ENCODE measurements at regions not wholly inside any gene's neighbourhood (a gene's known extent, or its start where the extent isn't known, plus 50 kb on each side); places are given as distances from the start of the nearest gene placed in this dataset.

DNA sequence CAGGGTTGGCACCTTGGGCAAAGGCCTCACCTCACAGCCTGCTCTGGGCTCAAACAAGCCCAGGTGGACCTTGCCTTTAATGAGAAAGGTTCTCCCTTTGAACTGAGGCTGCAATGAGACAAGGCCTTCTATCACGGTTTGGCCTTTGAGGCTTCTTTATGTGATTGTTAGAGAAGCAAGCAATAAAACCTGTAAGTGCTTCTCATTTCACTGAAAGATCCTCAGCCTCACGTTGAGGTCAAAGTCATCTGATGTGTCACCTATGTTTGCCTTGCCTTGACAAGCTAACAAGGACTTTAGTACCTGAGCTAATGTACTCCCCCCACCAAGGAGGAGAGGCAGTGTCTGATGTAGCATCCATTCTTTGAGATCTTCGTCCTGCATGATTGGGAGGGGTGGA, 155.9 kb upstream of the RBM19 start:
- Mint-ChIP-seq H3K27ac (no peak overlapping the region), H3K9me3 (no peaks in the 10 kb centered on the region), H3K4me3 (no peak overlapping the region), H3K4me1 (no peaks in the 10 kb centered on the region), H3K36me3 (ENCODE audit: low read depth) (no peaks in the 10 kb centered on the region), H3K27me3 (ENCODE audit: low read depth) (peaks cover 28% of the 10 kb centered on the region)
- TF ChIP-seq CTCF (IDR thresholded peaks at IDR 0.05; ENCODE audit: unreplicated experiment in 3 of 3) = no peak

DNA sequence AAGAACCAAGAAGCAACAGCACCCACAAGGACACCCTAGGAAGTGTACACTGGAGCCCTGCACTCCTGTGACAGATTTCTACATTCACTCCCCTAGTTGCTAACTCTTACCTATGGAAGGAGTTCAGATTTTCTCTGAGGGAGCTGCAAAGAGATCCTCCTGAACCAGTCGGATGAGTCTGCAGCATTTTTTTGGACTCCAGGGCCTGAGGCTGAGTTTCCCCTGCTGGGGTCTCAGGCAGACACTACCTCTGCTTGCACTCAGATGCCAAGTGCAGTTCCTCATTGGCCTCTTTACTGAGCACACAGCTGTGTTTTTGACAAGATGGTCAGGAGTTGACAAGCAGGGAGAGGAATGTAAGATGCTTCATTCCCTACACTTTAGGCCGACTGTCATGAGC, 153.2 kb upstream of the RBM19 start:
- Mint-ChIP-seq H3K36me3 (ENCODE audit: low read depth) (no peaks in the 10 kb centered on the region), H3K9me3 (no peaks in the 10 kb centered on the region), H3K4me3 (no peak overlapping the region), H3K27ac (no peak overlapping the region), H3K4me1 (no peaks in the 10 kb centered on the region), H3K27me3 (ENCODE audit: low read depth) (peaks cover 36% of the 10 kb centered on the region)
- TF ChIP-seq CTCF (IDR thresholded peaks at IDR 0.05; ENCODE audit: unreplicated experiment in 3 of 3) = no peak

DNA sequence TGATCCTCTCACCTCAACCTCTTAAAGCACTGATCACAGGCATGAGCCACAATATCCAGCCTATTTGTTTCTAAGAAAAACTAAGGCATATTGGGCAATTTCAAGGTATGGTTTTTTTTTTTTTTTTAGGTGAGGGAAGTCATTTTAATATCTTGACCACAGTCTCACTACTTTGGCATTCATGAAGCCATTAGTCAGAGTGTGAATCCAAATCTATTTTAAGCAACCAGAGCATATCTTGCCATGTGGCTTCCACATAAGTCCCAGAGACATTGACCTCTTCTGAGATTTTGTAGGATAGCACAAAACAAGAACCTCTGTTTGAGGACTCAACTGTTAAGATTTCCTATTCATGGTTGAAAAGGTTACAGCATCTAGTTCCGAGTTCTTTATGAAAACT, 130.3 kb upstream of the RBM19 start:
- Mint-ChIP-seq H3K4me3 (no peak overlapping the region), H3K27ac (no peak overlapping the region), H3K4me1 (no peaks in the 10 kb centered on the region), H3K9me3 (peaks cover 6% of the 10 kb centered on the region), H3K36me3 (ENCODE audit: low read depth) (no peaks in the 10 kb centered on the region), H3K27me3 (ENCODE audit: low read depth) (peaks cover 22% of the 10 kb centered on the region)
- no peak for TF ChIP-seq CTCF (IDR thresholded peaks at IDR 0.05; ENCODE audit: unreplicated experiment in 3 of 3)

DNA sequence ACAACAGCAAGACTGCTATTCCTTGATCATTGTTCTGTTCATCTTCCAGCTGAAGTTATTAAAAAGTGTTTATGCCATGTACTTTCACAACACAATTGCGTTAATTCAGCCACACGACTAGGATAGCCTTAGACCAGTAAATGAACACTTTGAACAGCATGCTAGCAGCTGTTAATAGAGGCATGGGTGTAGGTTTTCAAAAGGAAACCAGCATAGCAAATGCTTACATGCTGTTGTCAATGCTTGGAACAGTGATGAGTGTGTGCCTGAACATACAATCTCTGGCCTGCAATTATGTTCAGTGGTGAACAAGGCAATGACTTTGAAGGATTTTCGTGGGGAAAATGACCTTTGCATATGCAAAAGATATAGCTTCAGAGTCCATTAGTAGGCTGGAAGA, 127.4 kb upstream of the RBM19 start:
- Mint-ChIP-seq H3K4me3 (no peak overlapping the region), H3K4me1 (no peaks in the 10 kb centered on the region), H3K9me3 (peaks cover 6% of the 10 kb centered on the region), H3K27ac (no peak overlapping the region), H3K27me3 (ENCODE audit: low read depth) (peaks cover 18% of the 10 kb centered on the region), H3K36me3 (ENCODE audit: low read depth) (no peaks in the 10 kb centered on the region)
- TF ChIP-seq CTCF (IDR thresholded peaks at IDR 0.05; ENCODE audit: unreplicated experiment in 3 of 3) = no peak

DNA sequence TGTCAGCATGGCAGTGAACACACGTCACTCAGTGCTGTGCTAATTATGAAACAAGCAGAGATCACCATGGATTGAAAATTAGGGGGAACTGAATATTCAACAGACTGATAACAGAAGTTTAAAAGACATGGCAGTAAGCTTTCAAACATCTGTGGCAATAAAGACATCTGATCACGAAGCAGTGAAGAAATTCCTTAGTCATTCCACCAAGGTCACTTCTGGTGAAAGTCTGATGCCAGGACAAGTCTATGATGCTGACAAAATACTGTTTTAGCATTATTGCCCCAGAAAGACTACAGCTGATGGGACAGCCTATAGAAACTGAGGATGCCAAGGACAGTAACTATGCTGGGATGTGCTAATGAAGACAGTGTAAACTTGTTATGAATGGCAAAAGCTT, 126.9 kb upstream of the RBM19 start:
- no peak for TF ChIP-seq CTCF (IDR thresholded peaks at IDR 0.05; ENCODE audit: unreplicated experiment in 3 of 3)
- Mint-ChIP-seq H3K27ac (no peak overlapping the region), H3K4me3 (no peak overlapping the region), H3K36me3 (ENCODE audit: low read depth) (no peaks in the 10 kb centered on the region), H3K9me3 (peaks cover 6% of the 10 kb centered on the region), H3K4me1 (no peaks in the 10 kb centered on the region), H3K27me3 (ENCODE audit: low read depth) (peaks cover 15% of the 10 kb centered on the region)

- peaks cover 21% of the 10 kb centered on the region for H3K27me3 Mint-ChIP-seq (ENCODE audit: low read depth)
Observed at GRCh38 chr12:114090211-114090610, 124.1 kb upstream of the RBM19 start.

More at GRCh38 chr12:114090211-114090610, 124.1 kb upstream of the RBM19 start:
- H3K36me3 Mint-ChIP-seq (ENCODE audit: low read depth) = no peaks in the 10 kb centered on the region
- H3K27ac Mint-ChIP-seq = no peak overlapping the region
- TF ChIP-seq CTCF (IDR thresholded peaks at IDR 0.05; ENCODE audit: unreplicated experiment in 3 of 3) = no peak
- no peaks in the 10 kb centered on the region for H3K4me1 Mint-ChIP-seq
- H3K4me3 Mint-ChIP-seq = no peak overlapping the region
- H3K9me3 Mint-ChIP-seq = peaks cover 6% of the 10 kb centered on the region

Measured in nephron (organoid).